ENCODE measurements at regions not wholly inside any gene's neighbourhood (a gene's known extent, or its start where the extent isn't known, plus 50 kb on each side); places are given as distances from the start of the nearest gene placed in this dataset.

- TF ChIP-seq, protein P1, sequence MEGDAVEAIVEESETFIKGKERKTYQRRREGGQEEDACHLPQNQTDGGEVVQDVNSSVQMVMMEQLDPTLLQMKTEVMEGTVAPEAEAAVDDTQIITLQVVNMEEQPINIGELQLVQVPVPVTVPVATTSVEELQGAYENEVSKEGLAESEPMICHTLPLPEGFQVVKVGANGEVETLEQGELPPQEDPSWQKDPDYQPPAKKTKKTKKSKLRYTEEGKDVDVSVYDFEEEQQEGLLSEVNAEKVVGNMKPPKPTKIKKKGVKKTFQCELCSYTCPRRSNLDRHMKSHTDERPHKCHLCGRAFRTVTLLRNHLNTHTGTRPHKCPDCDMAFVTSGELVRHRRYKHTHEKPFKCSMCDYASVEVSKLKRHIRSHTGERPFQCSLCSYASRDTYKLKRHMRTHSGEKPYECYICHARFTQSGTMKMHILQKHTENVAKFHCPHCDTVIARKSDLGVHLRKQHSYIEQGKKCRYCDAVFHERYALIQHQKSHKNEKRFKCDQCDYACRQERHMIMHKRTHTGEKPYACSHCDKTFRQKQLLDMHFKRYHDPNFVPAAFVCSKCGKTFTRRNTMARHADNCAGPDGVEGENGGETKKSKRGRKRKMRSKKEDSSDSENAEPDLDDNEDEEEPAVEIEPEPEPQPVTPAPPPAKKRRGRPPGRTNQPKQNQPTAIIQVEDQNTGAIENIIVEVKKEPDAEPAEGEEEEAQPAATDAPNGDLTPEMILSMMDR (IDR thresholded peaks at IDR 0.05; ENCODE audit: low read depth, low read length, poor library complexity, severe bottlenecking): no peak
- TF ChIP-seq EZH2phosphoT487 (IDR thresholded peaks at IDR 0.05; ENCODE audit: borderline replicate concordance, low read length): no peak
Measured at GRCh38 chr9:87107072-87107471, 159.8 kb upstream of the GAS1 start.

Measured in DOHH2 (cell line).